HG03095 (cell line): ENCODE measurements at regions not wholly inside any gene's neighbourhood (a gene's known extent, or its start where the extent isn't known, plus 50 kb on each side); places are given as distances from the start of the nearest gene placed in this dataset.

Experiments used
- ATAC-seq: cut with Tn5 transposase; IDR thresholded peaks from one replicate; pipeline ENCODE4 v1.9.1; 2021; ENCODE audit warnings: moderate library complexity; ENCODE audit not compliant: unreplicated experiment

DNA sequence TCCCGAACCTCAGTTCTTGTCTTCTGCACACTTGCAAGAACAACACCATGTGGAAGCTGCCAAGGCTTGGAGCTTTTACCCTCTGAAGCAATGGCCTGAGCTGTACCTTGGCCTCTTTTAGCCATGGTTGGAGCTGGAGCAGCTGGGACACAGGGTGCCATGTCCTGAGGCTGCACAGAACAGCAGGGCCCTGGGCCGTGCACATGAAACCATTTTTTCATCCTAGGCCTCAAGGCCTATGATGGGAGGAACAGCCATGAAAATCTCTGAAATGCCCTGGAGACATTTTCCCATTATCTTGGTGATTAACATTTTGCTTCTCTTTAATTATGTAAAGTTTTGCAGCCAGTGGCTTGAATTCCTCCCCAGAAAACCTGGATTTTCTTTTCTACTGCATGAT, 817.8 kb upstream of the CXADR start:
- ATAC-seq = no peak

DNA sequence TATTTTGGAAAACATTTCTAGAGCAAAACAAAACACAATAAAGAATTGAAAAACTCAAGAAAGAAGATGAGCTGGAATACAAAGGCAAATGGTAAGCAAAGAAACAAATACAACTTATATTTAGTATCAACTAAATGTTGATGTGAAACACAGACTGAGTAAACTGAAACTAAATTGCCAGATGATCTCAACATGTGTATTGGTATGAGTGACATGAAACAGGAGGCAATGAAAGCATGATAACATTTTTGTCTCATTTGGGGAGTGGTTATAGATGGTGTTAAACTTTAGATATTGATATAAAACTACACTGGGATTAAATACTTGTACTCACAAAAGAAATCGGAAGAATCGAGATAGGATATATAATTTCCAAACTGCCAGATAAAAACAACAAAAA, 805.6 kb upstream of the CXADR start:
- ATAC-seq = no peak

DNA sequence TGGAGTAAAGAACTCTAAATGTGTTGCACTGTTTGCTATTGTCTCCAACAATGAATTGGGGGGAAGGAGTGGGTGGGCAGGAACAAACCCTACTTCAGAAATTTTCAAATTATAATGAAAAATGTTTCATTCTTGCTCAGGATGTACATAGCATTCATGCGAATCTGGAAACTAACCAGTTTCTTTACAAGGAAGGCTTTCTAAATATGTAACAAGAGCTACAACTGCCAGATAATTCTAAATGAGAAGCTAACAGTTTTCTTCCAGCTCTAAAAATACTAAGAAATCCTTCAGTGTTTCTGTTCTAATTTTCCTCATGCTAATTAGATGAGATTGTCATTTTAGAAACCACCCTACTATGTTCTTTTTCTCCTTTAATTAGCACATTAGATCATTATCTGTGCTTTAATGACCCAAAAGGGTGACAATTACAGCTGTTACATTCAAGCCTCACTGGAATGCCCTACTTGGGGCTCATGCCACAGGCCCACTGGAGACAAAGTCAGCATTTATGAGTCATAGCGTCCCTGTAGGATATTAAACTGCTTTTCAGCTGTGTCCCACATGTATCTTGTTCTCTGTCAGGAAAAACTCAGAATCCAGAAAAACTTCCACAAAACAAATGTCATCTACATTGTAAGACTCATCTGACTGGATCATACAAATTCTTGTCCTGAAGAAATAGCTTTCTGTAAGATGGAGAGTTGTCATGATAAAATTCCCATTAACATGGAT, 804.6 kb upstream of the CXADR start:
- ATAC-seq = no peak

GRCh38 chr21:16709866-16710550, 802.8 kb upstream of the CXADR start:
- ATAC-seq = no peak

DNA sequence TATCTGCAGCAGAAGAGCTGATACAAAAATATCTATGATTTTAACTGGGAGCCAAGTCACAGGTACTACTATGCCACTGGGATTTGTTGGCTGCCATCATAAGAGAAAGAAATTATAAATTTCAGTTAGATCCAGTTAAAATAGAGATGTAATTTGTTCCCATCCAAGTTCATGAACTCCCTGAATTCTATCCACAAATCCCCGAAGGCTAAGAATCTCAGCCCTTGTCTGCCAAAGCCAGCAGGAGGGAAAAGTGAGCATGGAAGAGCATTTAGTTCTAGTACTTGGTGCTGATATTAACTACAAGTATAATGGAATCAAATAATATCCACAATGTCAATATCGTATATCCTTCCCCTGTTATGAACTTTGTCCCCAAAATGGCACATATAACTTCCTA, 801.1 kb upstream of the CXADR start:
- ATAC-seq = no peak

GRCh38 chr21:16713331-16714117, 799.3 kb upstream of the CXADR start:
- no peak for ATAC-seq

DNA sequence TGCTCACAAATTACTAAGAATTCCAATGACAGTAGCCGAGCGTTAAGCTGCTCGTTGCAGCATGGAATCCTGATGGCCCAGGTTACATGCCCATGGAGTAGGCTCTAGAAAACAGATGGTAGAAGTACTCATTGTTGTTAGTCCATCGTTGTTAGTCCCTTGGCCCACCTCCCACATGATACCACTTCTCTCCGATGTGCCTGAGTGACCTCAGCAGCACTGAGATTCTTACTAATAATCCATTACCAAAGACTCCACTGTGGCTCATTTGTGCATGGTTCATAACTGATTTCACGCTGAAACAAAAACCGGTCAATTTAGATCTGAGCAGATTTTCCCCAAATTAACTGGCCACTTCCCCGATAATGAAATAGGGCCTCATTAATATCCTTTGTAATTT, 772.3 kb upstream of the CXADR start:
- no peak for ATAC-seq

DNA sequence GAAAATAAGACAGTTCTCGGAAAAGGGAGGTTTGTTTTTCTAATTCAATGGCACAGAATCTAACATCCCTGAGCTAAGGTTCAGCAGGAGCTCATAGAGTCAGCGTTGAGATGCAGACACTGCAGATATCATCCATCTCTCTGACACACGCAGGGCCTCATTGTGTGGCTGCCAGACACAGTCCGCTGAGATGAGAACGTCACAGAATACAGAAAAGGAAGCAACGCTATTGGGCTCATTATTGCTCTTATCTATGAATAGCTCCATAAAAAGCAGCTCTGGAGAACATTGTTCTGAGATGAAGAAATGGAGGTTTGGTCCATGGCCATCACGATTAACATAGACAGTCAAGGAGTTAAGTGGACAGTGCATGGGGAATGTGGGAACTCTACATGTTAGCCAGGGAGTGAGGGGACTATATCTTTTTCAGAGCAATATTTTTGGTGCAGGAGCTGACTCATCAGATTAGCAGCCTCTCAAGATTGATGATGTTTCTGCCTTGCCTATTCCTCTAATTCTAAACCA, 771.6 kb upstream of the CXADR start:
- no peak for ATAC-seq

DNA sequence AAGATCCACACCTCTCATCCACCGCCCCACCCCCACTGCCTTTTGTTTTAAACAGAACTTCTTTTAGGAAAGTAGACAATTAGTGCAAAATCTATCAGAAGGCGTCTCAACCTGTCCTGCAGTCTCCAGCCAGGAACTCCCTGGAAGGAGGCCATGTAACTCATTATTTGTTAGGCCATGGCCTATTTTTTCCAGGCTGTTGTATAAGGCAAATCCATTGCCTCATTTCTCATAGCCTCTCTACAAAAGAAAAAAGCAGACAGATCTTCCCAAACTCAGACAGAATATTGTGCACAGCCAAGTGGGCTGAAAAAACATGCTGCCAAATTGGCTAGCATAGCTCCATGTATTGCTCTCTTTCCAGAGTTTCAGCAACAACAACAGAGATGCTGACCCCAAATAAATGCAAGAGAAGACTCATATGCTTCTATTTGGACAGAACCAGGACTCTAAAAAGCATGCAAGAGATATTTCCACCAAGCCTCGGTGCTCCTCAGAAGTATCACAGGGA, 770.7 kb upstream of the CXADR start:
- ATAC-seq = no peak

DNA sequence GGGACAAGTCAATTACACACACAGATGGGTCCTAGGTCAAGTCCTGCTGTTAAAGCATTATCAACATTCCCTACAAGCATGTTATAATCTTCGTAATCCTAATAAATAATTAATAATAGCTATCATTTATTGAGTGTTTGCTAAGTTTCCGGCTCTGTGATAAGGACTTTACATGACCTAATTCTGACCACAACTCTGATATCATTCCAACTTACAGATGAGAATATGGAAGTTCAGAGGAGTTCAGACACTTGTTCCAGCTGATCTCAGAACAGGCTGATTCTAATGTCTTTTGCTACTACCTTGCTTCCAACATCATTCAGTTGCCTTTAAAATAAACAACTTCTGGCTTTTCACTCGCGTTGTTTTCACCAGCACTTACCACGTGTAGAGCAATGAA, 770.1 kb upstream of the CXADR start:
- no peak for ATAC-seq

DNA sequence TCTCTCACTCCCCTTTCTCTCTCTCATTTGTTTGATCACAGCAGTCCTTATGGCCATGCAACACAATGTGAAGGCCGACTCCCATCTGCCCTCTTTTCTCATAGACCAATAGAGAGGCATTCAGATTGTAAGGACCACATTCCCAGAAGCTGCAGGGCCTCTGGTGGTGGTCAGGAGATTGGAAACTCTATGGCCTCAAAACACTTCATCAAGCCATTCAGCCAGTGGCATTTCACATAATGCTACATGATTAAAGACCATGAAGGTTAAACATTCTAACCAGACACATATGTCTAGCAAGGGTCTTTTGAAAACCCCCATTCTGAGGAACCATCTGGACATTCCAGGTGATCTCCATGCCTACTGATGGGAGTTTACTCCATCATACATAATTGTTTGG, 769.5 kb upstream of the CXADR start:
- ATAC-seq = no peak

- no peak for ATAC-seq
Observed at GRCh38 chr21:16750926-16751325, 761.9 kb upstream of the CXADR start.

- no peak for ATAC-seq
Observed at GRCh38 chr21:16751695-16752474, 761.0 kb upstream of the CXADR start.

DNA sequence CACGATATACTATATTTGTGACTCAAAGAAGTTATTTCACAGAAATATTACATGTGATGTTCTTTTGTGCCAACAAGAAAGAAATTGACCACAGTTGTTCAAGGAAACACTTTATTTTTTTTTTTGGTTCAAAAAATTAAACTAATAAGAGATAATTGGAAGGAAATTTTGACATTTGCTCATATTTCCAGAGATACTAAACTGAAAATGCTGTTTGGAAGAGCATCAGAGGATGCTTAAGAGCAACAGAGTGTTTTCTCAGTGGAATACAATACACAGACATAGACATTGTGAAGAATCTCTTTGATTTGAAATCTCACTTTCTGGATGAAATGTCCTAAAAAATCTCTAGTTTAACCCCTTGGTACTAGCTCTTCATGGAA, 760.4 kb upstream of the CXADR start:
- ATAC-seq = no peak

- no peak for ATAC-seq
Observed at GRCh38 chr21:16755061-16755460, 757.8 kb upstream of the CXADR start.

DNA sequence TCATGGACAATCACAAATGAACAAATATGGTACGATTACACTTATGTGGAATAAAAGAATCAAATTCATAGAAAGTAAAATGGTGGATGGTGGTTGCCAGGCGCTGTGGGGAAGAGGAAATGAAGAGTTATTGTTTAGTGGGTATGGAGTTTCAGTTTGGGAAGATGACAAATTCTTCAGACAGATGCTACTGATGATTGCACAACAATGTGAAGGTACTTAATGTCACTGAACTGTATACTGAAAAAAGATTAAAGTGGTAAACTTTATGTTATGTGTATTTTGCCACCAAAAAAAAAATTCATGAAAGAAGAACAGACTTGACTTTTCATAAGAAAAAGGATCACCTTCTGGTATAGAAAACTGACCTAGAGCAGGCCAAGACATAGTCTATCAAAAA, 745.6 kb upstream of the CXADR start:
- ATAC-seq = no peak

DNA sequence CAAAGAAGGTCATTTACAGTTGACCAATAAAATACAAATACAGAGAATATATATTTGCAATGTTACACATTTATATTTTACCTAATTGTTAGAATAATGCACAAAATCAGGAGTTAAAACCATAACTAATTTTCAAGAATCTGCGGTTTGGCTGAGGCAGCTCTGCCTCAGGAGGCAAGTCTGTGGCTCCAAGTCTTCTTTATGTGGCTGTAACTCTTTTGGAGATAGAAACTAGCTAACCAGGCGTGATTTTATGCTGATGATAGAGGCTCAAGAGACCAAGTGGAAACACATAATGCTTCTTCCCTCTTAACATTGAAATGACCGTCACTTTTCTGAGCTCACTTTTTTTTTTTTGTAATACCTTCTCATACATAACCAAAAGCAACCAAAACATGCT, 744.7 kb upstream of the CXADR start:
- ATAC-seq = no peak

- ATAC-seq = no peak
Observed at GRCh38 chr21:16770266-16770665, 742.6 kb upstream of the CXADR start.

DNA sequence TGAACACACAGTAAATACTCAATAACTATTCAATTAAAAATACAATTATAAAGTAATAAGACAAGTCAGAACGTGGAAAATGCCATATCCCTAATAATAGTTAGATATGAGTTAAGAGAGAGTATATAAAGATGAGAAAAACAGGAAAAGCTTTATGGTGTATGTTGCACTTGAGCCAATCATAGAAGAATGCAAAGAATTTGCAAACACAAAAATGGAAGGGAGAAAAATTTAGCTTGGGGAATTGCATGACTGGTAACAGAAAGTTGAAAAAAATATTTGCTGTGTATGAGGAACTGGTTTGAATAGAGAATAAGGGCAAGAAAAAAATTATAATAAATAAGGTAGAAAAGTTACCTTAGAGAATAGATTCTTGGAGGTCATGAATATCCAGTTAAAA, 739.6 kb upstream of the CXADR start:
- ATAC-seq = no peak

DNA sequence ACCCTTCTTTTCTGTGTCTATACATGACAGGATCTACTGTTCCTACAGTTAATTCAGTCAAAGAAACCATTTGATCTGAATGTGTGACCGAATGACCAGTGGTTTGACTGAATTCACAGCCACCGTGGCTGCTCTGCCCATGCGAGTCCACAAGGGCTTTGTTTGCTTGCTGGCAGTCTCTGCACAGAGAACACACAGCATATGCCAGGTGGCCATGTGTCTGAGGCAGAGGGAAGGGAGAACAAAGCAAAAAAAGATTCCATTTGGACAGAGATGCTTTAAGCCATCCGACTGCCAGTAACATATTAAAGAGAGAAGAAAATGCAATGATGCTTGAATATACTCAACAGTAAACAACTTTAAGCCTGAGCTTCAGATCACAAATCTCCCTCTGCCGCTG, 737.8 kb upstream of the CXADR start:
- ATAC-seq = no peak
